HepG2 (cell line): ENCODE measurements at regions not wholly inside any gene's neighbourhood (a gene's known extent, or its start where the extent isn't known, plus 50 kb on each side); places are given as distances from the start of the nearest gene placed in this dataset.

Experiments used
- ATAC-seq: fragments of 200-7000 bp; cut with Tn5 transposase; 3 replicates; pipeline ENCODE4 v1.9.1; 2020; ENCODE audit warnings: mild to moderate bottlenecking, moderate library complexity
- BruUV-seq: library from RNA; stranded (reverse); fragments of 400-500 nt; replicated peaks from 2 replicates; lab custom pipeline; 2021; lab: Mats Ljungman, UMichigan
- CTCF ChIA-PET: fragments of 300-600 bp; formaldehyde crosslinking; extraction: SDS; loops from one replicate; lab custom pipeline; 2021; ENCODE audit warnings: low total read pairs, inconsistent platforms, low intra/inter-chr PET ratio; lab: Yijun Ruan, JAX
- POLR2A ChIA-PET: fragments of 350-600 bp; sonication (Branson Sonifier 250); formaldehyde crosslinking; loops from one replicate; lab custom pipeline; 2020; ENCODE audit warnings: antibody characterized with exemption, inconsistent platforms; lab: Yijun Ruan, JAX
- DNase-seq: peaks from one replicate; pipeline ENCODE4 v3.0.0-alpha.2; 2015; ENCODE audit warnings: low spot score
- FAIRE-seq: peaks from 3 replicates; lab custom pipeline; 2011; peaks lifted over from hg19 to GRCh38; lab: Jason Lieb, UNC
- H2AFZ ChIP-seq: one replicate; pipeline ENCODE4 v1.6.1; 2011; ENCODE audit warnings: low read length, inconsistent platforms
- H3K27ac ChIP-seq: fragments of 300-600 bp; 3 replicates; pipeline ENCODE4 v1.8.0; 2011; ENCODE audit warnings: mixed run types, mild to moderate bottlenecking, mixed read lengths, low read length, inconsistent platforms; ENCODE audit not compliant: insufficient read depth; ENCODE audit errors: extremely low read length
- H3K27me3 ChIP-seq, 2 experiments: fragments of 200-600 bp in 1 of 2; 2 replicates in 1 of 2; 3 replicates in 1 of 2; pipeline versions ENCODE4 v1.6.0 to v1.8.0; 2011; ENCODE audit warnings: low read length in 2 of 2, mild to moderate bottlenecking in 2 of 2, moderate library complexity in 2 of 2, inconsistent platforms in 1 of 2; ENCODE audit not compliant: insufficient read depth in 2 of 2, control insufficient read depth in 1 of 2
- H3K36me3 ChIP-seq, 2 experiments: fragments of 200-600 bp in 1 of 2; replicated peaks in 1 of 2; 2 replicates in 1 of 2; 3 replicates in 1 of 2; pipeline versions ENCODE4 v1.5.1 to v1.8.0; 2011; ENCODE audit warnings: low read length in 2 of 2, inconsistent platforms in 1 of 2; ENCODE audit not compliant: insufficient read depth in 2 of 2, control insufficient read depth in 1 of 2
- H3K4me1 ChIP-seq: 2 replicates; pipeline ENCODE4 v1.5.1; 2012; ENCODE audit warnings: low read length, inconsistent platforms; ENCODE audit not compliant: insufficient read depth
- H3K4me2 ChIP-seq: 2 replicates; pipeline ENCODE4 v1.6.0; 2011; ENCODE audit warnings: low read depth, low read length, inconsistent platforms
- H3K4me3 ChIP-seq, 3 experiments: fragments of 200-600 bp in 1 of 3; sonication (generic), shearing (Covaris generic) in 1 of 3; replicated peaks in 1 of 3; 2 replicates each; pipeline ENCODE4 v1.5.1; 2011 to 2016; ENCODE audit warnings: low read length in 3 of 3, inconsistent platforms in 2 of 3, low read depth in 2 of 3, mild to moderate bottlenecking in 2 of 3, control low read depth in 1 of 3, mixed read lengths in 1 of 3; ENCODE audit not compliant: insufficient read depth in 1 of 3
- H3K79me2 ChIP-seq: one replicate; pipeline ENCODE4 v1.6.1; 2011; ENCODE audit warnings: low read length, inconsistent platforms; ENCODE audit not compliant: insufficient read depth
- H3K9ac ChIP-seq: 2 replicates; pipeline ENCODE4 v1.6.0; 2011; ENCODE audit warnings: mild to moderate bottlenecking, low read depth, low read length, inconsistent platforms; ENCODE audit not compliant: insufficient read depth
- H3K9me3 ChIP-seq: 2 replicates; pipeline ENCODE4 v1.5.1; 2012; ENCODE audit warnings: mild to moderate bottlenecking, low read length
- H4K20me1 ChIP-seq: 2 replicates; pipeline ENCODE4 v1.6.0; 2011; ENCODE audit warnings: inconsistent platforms, mild to moderate bottlenecking, low read length, moderate library complexity; ENCODE audit not compliant: insufficient read depth
- HOXA5 ChIP-seq: sonication (generic); formaldehyde crosslinking; IDR thresholded peaks from 2 replicates; pipeline ENCODE4 v1.4.0; 2020; ENCODE audit warnings: missing genetic modification reagents
- MAFG ChIP-seq: sonication (generic); formaldehyde crosslinking; IDR thresholded peaks from 2 replicates; pipeline ENCODE4 v1.5.1; 2020; ENCODE audit warnings: mild to moderate bottlenecking, missing genetic modification reagents
- ZNF546 ChIP-seq: sonication (generic); formaldehyde crosslinking; conservative IDR thresholded peaks from 2 replicates; pipeline ENCODE4 v1.8.1; 2023; ENCODE audit warnings: mild to moderate bottlenecking, missing genetic modification reagents
- WGBS: methylation state at CpG from one replicate; pipeline ENCODE4 v1.1.6; 2017; ENCODE audit warnings: low lambda C conversion rate; 5-methylcytosine and 5-hydroxymethylcytosine counted together
- in situ Hi-C: cut with HindIII; loops from 2 replicates; pipeline ENCODE4 v1.10.0; 2017; ENCODE audit warnings: low pct_unique_long_range_greater_than_20kb; ENCODE audit not compliant: extremely low pct_ligation_motif_present
- intact Hi-C: fragments of 100-400 bp; cut with micrococcal nuclease; formaldehyde crosslinking; loops from one replicate; pipeline ENCODE4 v1.10.0; 2022; ENCODE audit not compliant: unreplicated experiment

DNA sequence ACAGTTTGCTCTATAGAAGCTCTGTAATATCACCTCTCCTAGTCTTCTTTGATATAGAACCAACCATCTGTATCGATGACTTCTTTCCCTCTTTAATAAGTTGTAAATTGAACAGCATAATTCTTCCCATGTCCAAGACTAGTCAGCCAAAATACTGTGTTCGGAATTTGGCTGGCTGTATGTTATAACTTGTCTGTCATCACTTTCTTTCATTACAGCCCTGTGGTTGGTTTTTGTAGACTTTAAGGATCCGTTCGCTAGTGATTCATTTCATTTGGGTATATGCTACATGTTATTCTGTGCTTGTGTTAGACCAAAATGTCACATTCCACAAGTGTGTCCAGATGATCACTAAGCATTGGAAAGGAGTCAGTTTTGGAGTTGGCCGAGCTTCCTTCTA is 155.4 kb upstream of the ITGB1 start:
- intact Hi-C loops (no loop called here), in situ Hi-C loops (no loop called here)
- FAIRE-seq (no peak), ATAC-seq (no peak), DNase-seq (no peak)
- BruUV-seq: no TSS peak
- no peaks in the 10 kb centered on the region for H3K9me3 ChIP-seq
- peaks cover 0 to 17% of the 10 kb centered on the region in 2 experiments; a peak in 2 of 5 replicates for H3K27me3 ChIP-seq
- WGBS: 72% methylated on average over 5 of the region's 5 CpGs
- no peaks in the 10 kb centered on the region for H4K20me1 ChIP-seq
- ChIA-PET POLR2A (no interaction called here), CTCF (no interaction called here)
- no peak overlapping the region for H3K27ac ChIP-seq
- no peak overlapping the region for H3K4me2 ChIP-seq
- H3K4me3 ChIP-seq: no peak overlapping the region
- no peak overlapping the region for H3K9ac ChIP-seq
- H3K36me3 ChIP-seq: no peaks in the 10 kb centered on the region
- TF ChIP-seq ZNF546 (CRISPR knock-in tag) (no peak), MAFG (CRISPR knock-in tag) (no peak)
- H2AFZ ChIP-seq: no peak overlapping the region
- peaks cover 10% of the 10 kb centered on the region for H3K4me1 ChIP-seq
- H3K79me2 ChIP-seq: no peaks in the 10 kb centered on the region

DNA sequence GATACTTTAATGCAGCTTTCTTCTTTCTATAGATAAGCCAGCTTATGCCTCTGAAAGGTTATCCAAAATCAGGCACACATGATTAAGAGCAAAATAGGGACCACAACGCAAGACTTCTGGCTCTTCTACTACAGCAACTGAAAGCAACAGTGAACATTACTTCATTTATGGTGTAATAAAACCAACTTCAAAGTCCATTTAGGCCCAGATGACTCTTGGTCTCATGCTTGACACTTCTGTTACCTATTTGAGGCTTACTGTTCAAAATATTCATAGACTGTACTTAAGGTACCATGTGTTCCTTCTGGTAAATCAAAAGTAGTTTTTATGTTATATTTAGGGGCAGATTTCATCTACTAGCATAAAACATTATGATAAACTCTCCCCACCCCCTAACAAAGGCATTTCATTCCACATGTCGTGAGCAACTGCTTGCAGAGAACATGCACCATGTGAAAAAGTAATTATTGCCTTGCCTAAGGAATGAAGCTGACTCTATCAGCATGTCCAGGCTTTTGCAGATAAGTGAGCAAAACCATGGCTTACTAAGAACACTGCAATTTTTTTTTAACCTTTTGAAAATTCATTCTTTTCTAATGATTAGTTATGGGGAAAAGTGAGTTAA is 154.9 kb upstream of the ITGB1 start:
- H3K4me3 ChIP-seq: no peak overlapping the region
- FAIRE-seq: no peak
- no peak overlapping the region for H3K4me2 ChIP-seq
- DNase-seq: no peak
- WGBS: 17% methylated on average over 2 of the region's 2 CpGs
- ChIA-PET CTCF (no interaction called here), POLR2A (no interaction called here)
- H3K9me3 ChIP-seq: no peaks in the 10 kb centered on the region
- peaks cover 10% of the 10 kb centered on the region for H3K4me1 ChIP-seq
- intact Hi-C loops (no loop called here), in situ Hi-C loops (no loop called here)
- H3K36me3 ChIP-seq: no peaks in the 10 kb centered on the region
- ATAC-seq: no peak
- no peak overlapping the region for H3K27ac ChIP-seq
- H3K27me3 ChIP-seq: peaks cover 0 to 17% of the 10 kb centered on the region in 2 experiments; a peak in 2 of 5 replicates
- H2AFZ ChIP-seq: no peak overlapping the region
- no peak for TF ChIP-seq HOXA5 (CRISPR knock-in tag)
- H3K79me2 ChIP-seq: no peaks in the 10 kb centered on the region
- no TSS peak for BruUV-seq
- H4K20me1 ChIP-seq: no peaks in the 10 kb centered on the region
- no peak overlapping the region for H3K9ac ChIP-seq
